GM12873 (cell line): ENCODE measurements at regions not wholly inside any gene's neighbourhood (a gene's known extent, or its start where the extent isn't known, plus 50 kb on each side); places are given as distances from the start of the nearest gene placed in this dataset.

Experiments used
- CTCF ChIP-seq: IDR thresholded peaks from 2 replicates; pipeline ENCODE4 v1.5.1; 2012; ENCODE audit warnings: low read depth, mild to moderate bottlenecking, moderate library complexity, low read length, control low read depth; ENCODE audit not compliant: insufficient read depth; ENCODE audit errors: missing control alignments

- TF ChIP-seq CTCF, result no peak
Measured at GRCh38 chr7:35353481-35353880, 99.6 kb upstream of the TBX20 start.

GRCh38 chr7:35351466-35351865 is 97.6 kb upstream of the TBX20 start:
- TF ChIP-seq CTCF, result no peak

- no peak for TF ChIP-seq CTCF
Measured at GRCh38 chr7:35348611-35349400, 94.9 kb upstream of the TBX20 start.

GRCh38 chr7:35342786-35343185 is 88.9 kb upstream of the TBX20 start:
- TF ChIP-seq CTCF, result no peak

- TF ChIP-seq CTCF, result no peak
Measured at GRCh38 chr7:35339811-35340210, 85.9 kb upstream of the TBX20 start.

GRCh38 chr7:35336444-35336843 is 82.5 kb upstream of the TBX20 start:
- TF ChIP-seq CTCF, result no peak

- no peak for TF ChIP-seq CTCF
Measured at GRCh38 chr7:35334506-35334905, 80.6 kb upstream of the TBX20 start.

GRCh38 chr7:35333265-35333664 is 79.4 kb upstream of the TBX20 start:
- no peak for TF ChIP-seq CTCF
